GM12891 (cell line): ENCODE measurements at regions not wholly inside any gene's neighbourhood (a gene's known extent, or its start where the extent isn't known, plus 50 kb on each side); places are given as distances from the start of the nearest gene placed in this dataset.

Source experiments
- POLR2A ChIP-seq: IDR thresholded peaks from 2 replicates; pipeline ENCODE4 v1.6.1; 2011; ENCODE audit warnings: low read depth, low read length, control low read depth
- POLR2AphosphoS5 ChIP-seq: IDR thresholded peaks from 2 replicates; pipeline ENCODE4 v1.6.1; 2011; ENCODE audit warnings: low read depth, low read length, control low read depth

GRCh38 chr6:164151161-164152120 lies 736.9 kb downstream of the QKI start:
- TF ChIP-seq POLR2A: no peak
- no peak for TF ChIP-seq POLR2AphosphoS5
